Astrocyte of the cerebellum (primary cell): ENCODE measurements at regions not wholly inside any gene's neighbourhood (a gene's known extent, or its start where the extent isn't known, plus 50 kb on each side); places are given as distances from the start of the nearest gene placed in this dataset.
"Not testable (repeated sequence)": the region's sequence is repeated elsewhere in the genome, so short reads cannot be mapped to it uniquely, and the experiment has no call there.

Source experiments
- DNase-seq: peaks from one replicate; pipeline ENCODE4 v3.0.0-alpha.2; 2011; ENCODE audit warnings: low read depth
- H3K4me3 ChIP-seq: 2 replicates; pipeline ENCODE4 v1.5.1; 2011; ENCODE audit warnings: mild to moderate bottlenecking, low read depth, low read length, moderate library complexity
- CTCF ChIP-seq: IDR thresholded peaks from 2 replicates; pipeline ENCODE4 v1.5.1; 2012; ENCODE audit warnings: low read length, low read depth, moderate library complexity, mild to moderate bottlenecking; ENCODE audit errors: missing control alignments
- in situ Hi-C: cut with HindIII; loops from 2 replicates; pipeline ENCODE4 v1.10.0; 2017; ENCODE audit warnings: low sequenced_read_pairs

DNA sequence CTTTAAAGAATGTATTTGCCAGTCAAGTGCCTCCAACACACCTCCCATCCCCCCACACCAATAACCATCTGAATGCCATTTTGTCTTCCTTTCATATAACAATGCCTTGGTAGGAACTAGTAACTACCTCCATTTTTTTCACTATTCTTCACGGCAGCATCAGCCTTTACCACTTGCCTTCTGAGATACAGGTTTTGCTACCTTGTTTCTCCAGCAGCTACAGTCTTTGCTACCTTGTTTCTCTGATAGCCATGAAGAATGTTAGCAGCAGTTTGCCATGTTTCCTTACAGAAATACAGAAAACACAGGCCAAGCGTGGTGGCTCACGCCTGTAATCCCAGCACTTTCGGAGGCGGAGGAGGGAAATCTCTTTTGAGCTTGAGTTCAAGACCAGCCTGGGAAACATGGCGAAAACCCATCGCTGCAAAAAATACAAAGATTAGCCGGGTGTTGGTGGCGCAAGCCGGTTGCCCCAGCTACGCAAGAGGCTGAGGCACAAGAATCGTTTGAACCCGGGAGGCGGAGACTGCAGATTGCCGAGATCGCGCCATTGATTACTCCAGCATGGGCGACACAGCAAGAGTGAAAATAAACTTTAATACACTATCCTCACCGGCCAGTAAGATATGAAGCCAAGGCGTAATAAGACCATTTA lies 100.9 kb downstream of the HFE start:
- in situ Hi-C loops = no loop called here
- DNase-seq = no peak
- no peak for TF ChIP-seq CTCF
- peak overlapping the region; percentile 53 for H3K4me3 ChIP-seq

- DNase-seq, in situ Hi-C loops, H3K4me3 ChIP-seq: not testable (repeated sequence)
Measured at GRCh38 chr6:26191512-26191911, 104.3 kb downstream of the HFE start.

- DNase-seq = no peak
- no peak overlapping the region for H3K4me3 ChIP-seq
- no peak for TF ChIP-seq CTCF
- in situ Hi-C loops = no loop called here
Measured at GRCh38 chr6:26193467-26194328, 106.5 kb downstream of the HFE start.

- no peak for DNase-seq
- peak overlapping the region; percentile 79 for H3K4me3 ChIP-seq
- in situ Hi-C loops = no loop called here
- TF ChIP-seq CTCF = no peak
Measured at GRCh38 chr6:26194329-26194701, 107.1 kb downstream of the HFE start.

- H3K4me3 ChIP-seq = peak overlapping the region; percentile 79
- in situ Hi-C loops = loop anchor here (5.0 kb wide), 1 partner anchor 103 kb away; no protein-coding TSS in a partner anchor
- TF ChIP-seq CTCF = no peak
- DNase-seq = no peak
Measured at GRCh38 chr6:26194816-26195375, 107.7 kb downstream of the HFE start.

GRCh38 chr6:26195376-26195923 lies 108.2 kb downstream of the HFE start:
- no peak for TF ChIP-seq CTCF
- in situ Hi-C loops = loop anchor here (5.0 kb wide), 1 partner anchor 103 kb away; no protein-coding TSS in a partner anchor
- peak overlapping the region; percentile 79 for H3K4me3 ChIP-seq
- DNase-seq = peak; percentile 90
